ENCODE measurements at regions not wholly inside any gene's neighbourhood (a gene's known extent, or its start where the extent isn't known, plus 50 kb on each side); places are given as distances from the start of the nearest gene placed in this dataset.

DNA sequence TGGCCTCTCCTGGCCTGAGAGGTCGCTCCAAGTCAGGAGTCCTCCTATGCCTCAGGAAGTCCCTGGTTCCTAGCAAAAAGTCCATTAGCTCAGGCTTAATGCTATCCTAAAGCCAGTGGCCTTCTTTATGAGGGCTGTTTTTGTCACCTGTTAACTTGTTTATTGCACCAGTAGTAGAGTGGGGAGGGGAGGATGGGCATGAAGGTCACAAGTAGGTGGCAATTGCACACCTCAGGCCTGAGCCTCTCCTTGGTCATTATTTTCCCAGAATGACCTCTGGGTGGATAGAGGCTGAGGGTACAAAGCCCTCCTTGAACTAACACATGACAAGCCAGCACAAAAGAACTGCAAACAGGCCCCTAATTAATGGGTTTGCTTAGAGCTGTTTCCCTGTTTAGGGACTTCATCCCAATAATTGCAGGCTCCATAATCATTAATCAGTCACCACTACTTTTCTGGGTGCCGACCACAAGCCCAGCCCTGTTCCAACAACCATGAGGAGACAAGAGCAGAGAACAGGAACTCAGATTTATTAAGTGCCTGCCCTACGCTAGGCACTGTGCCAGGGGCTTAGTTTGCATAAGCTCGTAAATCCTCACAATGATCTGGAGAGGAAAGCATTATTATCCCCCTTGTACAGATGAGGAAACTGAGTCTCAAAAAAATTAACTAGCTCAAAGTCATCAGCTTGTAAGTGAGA is 123.0 kb upstream of the PKDCC start:
- no peak for DNase-seq

DNA sequence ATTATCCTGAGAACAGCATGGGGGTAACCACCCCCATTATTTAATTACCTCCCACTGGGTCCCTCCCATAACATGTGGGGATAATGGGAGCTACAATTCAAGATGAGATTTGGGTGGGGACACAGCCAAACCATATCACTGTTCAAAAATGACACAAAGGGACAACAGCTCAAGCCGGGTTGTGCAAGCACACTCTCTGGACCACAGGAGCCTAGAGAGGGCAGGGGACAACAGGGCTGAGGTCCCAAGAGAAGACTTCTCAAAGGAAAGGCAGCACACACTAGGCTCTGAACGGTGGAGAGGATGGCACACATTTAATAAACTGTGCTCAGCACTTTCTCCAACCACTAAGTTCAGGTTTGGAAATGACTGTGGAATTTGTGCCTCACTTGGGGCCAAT is 122.1 kb upstream of the PKDCC start:
- DNase-seq, result no peak

DNA sequence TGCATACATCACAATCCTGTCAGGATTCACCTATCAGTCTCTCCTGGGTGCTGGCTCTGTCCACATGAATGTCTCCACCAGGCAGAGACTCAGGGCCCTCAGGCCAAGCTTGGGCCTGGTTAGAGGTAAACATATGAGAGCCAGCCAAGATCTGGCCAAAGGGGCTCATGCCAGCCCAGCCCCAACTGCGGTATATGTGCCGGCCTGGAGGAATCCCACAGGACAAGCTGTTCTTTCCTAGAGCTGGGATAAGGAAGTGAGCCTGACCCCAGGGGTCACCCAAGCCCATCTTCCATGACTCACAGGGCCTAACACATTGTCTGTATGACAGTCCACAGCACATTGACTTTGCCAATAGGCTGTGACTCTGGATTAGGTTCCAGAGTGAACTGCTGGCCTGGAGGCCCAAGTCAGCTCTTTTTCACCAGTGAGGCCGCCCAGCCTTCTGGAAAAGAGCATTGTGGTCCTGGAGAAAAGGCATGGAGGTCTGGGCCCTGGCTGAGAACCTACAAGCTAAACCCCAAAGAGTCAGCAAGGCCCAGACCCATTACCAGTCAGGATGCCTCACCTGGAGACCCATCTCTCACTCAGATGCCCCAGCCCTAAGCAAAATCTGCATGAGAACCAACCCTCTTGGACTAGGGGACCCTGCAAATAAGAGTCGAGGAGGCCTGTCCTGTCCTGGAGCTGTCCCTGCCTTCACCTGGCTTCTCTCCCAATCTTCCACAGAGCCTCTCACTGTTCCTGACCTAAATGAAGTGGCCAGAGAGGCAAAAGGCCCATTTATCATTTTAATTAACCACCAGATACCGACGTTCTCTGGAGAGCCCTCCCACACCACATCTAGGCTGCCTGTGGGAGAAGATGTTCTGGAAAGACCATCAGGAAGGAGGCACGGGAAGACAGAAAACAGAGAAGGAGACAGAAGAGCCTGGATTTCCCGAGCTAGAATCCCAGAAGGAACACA is 120.9 kb upstream of the PKDCC start:
- DNase-seq, result no peak

DNA sequence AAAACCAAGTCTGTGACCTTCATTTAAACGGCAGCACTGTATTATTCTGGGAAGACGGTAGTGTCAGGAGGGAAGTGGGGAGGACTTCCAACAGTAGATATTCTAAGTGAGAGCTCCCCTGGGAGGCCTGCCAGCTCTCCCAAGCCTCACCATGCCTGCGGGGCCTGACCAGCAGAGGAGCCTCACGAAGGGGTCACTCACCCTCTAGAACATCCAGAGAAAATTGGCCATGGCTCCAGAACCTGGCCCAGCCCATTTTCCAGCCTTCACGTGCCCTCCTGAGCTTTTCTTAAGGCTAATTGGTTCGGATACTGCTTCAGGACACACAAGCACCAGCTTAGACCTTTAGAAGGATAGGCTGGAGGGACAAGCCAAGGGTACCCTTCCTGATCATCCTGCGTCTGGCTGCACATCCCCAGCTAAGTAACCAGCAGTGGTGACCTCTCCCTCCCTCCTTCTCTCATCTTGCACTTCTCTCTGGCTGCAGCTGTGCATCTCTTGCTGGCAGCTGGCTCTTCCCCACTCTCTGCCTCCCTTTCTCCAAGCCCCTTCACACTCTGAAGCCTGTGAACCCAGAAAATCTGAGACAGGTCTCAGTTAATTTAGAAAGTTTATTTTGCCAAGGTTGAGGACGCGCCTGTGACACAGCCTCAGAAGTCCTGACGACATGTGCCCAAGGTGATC is 120.1 kb upstream of the PKDCC start:
- no peak for DNase-seq

DNA sequence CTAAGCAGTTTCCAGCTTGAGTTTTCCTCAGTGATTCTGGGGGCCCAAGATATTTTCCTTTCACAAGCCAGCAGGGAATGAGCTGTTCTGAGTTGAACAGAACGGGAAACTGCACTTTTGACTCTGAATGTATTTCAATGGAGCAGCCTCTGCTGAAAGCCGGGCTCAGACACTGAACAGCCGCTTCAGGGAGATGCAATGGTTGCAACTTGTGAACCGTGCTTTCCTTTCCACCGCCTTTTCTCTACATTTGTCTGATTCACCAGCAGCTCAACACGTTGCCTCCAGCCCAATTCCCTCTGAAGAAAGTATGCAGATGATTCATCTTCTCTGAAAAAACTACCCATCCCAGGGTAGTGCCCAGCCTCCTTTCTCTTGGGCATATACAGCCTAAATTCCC is 119.3 kb upstream of the PKDCC start:
- no peak for DNase-seq

DNA sequence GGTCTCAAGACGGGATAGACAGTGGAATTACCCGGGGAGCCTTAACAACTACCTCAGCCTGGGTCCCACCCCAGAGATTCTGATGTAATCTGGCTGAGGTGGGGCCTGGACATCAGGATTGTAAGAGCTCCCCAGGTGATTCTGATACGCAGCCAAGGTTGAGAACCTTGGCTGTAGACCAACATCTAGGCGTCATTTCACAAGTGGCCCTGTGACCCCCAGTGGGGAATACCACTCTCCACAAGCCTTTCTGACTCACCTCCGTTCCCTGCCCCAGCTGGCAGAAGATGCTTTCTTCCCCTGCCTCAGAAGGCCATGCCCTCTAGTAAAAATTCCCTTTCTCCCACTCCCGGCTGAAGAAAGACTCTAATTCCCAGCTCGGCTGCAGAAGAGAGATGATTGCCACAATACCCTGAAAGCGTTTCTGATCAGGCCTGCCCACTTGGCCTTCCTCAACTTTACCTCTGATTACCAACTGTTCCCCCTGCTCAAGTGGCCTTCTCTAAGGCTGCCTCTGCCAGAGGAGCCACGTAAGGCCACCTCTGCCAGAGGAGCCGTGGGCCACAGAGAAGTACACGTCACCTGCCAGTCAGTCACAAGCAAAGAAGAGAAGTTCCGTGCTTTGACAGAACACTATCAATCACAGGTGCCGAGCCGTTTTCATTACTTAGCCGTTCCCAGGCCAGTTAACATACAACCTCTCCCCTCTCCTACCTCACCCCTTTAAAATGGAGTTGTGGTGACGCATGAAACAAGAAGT is 116.8 kb upstream of the PKDCC start:
- DNase-seq, result no peak

DNA sequence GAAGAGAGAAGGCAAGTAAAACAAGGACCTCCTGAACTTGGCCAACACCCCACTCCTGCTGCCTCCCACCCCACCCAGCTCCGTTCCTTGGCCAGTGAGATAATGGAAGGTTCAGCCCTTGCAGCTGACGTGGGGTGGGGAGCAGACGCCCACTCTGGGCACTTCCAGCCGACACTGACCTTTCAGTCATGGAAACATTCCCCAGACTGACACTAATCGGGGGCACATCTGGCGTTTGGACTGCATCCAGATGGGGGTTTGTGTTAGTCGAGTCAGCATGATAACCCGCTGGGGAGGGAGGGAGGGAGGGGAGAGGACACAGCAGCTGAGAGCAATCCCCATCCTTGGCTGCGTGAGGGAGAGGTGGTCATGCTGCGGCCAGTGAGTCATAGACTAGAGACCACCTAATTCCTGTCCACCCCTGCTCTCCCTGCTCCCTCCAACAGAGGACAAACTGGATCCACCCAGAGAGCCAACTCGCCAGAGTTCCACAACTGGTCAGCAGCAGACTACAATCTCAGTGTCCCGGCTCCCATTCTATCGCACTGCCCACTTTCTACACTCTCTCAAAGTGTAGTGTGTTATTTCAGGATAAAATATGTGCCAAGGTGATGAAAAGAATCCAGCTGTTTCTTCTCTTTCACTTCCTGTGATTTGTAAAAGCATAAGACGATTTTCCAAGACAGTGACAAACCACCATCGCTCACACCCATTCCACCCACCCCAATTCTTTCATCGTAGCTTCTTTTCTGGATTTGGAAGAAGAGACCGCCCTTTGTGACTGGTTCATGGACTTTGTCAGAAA is 115.4 kb upstream of the PKDCC start:
- DNase-seq, result no peak

DNA sequence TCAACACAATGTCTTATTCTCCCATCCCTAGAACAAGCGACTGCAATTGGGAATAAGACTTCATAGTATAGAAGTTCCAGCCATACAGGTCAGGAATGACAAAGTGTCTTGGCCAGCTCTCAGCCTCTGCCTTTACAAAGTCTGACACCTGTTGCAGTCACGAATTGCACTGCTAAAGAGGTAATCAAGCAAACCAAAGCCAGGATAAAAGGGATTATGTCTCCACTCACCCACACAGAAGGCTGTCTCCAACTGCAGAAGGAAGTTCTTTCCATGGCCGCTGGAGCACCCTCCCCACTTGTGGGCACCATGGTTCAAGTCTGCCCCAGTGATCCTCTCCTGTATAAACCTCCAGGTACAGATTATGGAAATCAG is 114.8 kb upstream of the PKDCC start:
- DNase-seq, result no peak

DNA sequence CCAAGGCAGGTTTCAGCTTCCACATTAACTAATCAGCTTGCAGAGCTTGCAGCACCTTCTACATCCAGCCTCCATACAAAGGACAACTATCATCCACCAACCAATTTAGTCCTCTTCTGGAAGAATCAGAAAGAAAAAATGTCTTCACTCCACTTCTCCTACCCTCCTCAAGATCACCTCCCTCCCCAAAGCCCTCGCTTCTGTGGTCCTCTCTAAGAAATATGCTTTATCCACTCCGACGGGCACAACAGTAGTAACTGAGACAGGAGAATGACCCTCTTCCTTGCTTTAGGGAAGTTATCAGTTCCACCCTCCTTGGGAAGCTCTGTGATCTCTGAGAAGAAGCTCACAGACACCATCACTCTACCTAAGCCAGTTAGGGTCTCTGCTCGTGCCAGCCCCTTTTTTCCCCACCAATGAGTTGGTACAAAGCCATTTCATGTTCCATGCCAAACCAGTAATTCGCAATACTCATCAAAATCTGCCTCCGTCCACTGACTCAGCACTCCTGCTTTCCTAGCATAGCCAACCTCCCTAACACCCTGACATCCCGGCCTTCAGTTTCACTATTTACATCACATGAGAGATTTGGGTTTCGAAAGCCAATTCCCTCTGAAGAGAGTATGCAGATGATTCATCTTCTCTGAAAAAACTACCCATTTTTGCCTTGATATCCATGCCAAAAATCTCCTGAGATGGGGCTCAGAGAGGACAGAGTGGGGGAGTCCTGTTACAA is 114.1 kb upstream of the PKDCC start:
- no peak for DNase-seq

DNA sequence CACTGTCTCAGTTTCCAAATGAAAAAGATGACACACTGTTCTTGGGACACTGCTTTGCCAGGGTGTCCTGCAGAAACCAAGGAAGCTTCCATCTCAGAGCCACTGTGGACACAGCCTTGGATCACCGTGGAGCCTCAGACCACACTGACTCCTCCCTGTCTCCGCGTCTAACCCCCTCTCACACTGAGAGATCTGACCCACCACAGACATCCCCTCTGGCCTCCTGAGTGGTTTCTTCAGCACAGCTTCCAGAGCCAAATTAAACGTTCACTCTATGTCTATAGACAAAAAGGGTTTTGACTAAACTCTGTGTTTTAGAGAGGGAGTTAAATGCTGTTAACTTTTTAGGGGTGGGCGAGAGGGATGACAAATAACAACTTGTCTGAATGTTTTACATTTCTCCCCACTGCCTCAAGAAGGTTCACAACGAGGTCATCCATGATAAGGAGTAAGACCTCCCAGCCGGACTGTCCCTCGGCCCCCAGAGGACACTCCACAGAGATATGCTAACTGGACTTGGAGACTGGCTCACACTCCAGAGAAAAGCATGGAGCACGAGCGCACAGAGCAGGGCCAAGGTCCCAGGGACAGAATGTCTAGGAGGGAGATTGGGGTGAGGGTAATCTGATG is 113.4 kb upstream of the PKDCC start:
- no peak for DNase-seq

DNA sequence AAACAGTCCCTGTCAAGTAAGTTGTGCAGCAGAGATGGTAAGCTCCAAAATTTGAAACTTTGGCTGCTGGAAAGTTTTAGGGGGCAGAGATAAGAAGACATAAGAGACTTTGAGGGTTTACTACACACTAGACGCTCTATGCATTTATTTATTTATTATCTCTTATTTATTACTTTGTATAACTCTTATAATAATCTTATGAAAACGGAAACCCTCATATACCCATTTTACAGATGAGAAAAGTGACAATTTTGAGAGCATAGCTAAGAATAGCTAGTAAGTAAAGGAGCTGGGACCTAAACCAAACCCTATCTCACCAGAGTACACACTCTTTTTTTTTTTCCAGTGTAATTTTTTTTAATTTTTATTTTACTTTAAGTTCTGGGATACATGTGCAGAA is 112.8 kb upstream of the PKDCC start:
- DNase-seq, result no peak

DNA sequence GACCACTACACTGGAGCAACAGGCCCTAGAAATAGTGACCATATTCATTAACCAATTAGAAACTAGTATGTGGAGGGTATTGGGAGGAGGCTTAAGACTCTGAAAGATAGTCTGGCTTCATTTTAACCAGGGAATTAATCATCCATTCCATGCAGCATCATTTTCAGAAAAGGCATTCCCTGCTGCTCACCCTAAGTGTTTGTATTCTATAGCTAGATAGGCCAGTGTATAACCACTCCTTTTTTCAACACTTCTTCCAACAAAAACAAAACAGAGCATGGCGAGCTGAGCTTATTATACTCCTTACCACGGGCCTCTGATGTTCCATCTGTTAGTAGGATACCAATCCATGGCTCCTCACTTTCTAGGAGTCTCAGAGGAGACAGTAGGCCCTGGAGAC is 112.0 kb upstream of the PKDCC start:
- DNase-seq, result no peak

DNA sequence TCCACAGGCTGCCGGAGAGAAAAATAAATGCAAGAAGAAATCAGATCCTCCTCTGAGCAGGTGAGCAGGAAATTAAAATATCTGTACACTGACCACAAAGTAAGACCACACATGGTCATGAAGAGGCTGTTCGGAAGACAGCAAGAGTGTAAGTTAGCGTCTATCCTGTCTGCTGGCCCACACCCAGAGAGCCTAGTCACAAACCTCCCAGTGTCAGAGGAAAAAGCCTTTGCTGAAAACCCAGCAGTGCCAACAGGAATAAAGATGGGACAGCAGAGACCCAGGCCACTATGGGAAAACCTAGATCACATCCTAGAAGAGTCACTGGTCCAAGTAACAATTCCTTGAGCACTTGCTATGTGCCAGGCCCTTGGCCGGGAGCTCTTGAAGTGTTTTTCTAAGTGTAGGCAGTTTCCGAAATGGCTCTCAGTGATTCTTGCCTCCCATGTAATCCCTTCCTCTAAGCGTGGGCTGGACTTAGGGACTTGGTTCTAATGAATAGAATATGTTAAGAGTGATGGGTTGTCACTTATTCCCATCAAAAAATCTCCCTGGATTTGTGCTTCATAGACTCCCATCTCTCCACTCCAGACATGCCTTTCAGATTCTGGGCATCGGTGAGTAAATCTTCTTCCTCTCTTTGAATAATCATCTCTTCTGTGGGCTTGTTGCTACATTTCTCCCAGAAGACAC is 110.9 kb upstream of the PKDCC start:
- DNase-seq, result no peak

DNA sequence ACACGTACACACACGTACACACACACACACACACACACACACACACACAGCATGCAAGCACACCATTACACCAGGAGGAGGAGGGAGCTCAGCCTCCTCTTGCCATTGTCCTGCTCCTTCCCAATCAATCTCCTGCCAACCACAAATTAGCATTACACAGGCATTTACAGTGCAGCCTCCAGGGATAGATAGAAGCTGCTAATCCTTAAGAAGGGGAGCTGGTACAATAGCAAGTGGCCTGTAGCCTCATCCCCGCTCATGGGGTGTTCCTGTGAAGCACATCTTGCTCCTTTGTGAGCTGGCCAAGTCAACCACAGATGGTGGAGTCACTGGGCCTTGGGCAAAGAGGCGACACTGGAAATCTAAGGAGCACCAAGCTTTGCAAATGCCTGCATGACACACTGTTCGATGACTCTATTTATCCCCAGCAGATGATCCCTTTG is 110.3 kb upstream of the PKDCC start:
- no peak for DNase-seq

DNA sequence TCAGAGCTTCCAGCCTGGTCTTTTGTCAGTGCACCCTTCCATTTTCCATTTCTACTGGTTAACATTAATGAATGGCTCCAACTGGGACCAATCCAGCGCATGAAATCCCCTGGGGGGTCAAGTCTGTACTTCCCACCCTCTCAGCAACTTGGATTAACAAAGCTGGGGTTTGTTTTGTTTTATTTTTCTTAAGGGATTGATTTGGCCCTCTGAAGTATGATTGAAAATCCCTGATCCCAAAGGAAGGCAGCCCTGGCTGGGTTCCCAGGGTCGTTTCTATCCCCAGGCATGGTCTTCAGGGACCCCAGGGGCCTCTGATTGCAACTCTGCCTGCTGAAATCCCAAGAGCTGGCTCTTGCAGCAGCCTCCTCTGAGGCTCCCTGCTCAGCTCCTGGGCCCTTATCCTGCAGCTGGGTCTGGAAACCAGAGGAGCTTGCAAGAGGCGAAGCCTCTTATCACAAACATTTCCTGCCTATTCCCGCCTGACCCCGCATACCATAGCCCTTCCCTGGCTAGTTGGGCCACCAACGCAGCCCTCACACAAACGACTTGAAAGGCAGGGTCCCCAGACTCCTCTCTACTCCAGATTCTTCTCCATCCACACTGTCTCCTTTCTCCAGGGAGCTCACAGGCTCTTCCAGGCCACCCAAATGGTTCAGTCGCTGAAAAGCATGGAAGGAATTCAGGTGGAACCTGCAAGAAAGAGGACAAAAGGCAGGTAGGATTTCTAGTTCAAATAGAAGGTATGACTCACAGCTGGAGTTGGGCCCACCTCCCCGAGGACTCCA is 109.7 kb upstream of the PKDCC start:
- DNase-seq, result no peak

DNA sequence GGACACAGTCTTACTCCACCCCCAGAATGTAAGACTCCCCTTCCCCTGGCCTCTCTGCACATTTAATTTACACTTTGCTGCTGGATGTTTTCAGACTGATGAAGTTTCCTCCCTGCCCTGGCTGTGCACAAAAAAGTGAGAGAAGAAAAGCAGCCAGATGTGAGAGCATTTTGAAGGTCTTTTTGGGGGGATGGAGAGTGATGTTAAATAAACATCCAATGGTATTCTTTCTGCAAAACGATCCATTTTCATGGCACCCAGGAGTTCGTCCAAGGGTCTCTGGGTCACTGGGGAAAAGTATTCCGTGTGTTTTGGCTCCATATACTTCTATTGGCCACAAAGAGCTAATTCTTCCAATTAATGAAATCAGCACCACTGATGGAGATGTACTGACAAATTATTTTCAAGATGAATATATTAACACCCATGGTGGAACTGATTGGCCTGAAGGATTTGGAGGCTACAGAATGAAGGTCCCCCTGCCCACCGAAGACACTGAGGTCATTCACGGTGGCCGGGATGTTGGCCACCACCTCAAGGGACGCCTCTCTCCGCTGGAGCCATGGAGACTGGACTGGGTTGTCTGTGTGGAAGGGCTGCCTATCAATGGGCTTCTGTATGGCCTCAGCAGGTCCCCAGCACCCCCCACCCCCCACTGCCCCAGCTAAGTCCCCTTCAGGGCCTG is 107.6 kb upstream of the PKDCC start:
- no peak for DNase-seq

DNA sequence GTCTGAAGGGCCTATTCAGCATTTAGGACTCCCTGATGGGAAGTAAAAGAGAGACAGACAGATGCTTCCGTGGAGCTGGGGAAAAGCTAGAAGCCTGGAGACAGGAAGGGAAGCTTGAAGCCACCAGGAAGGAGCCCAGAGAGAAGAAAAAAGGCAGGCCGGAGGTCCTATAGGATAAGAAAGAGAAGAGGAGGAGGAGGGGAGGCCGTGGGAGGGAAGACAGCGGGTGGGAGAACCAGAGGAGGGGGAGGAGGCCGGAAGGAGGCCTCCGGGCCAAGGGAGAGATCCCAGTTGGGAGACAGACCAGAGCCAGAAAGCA is 107.1 kb upstream of the PKDCC start:
- DNase-seq, result no peak

DNA sequence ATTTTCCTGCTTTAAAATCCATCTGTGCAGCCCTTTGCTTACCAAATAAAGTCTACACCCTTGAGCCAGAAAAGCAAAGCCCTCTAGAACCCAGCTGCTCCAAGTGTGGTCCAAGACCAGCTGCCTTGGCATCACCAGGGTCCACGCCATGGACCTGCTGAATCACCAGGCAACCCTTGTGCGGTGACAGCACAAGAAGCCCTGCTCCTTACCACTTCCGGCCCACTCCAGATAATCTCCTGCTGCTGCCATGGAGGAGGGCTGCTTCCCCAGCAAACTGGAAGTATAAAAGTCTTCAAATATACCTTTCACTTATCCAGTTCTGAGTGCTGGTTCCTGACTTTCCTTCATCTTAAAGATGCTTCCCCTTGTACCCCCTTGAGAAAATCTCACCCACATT is 106.0 kb upstream of the PKDCC start:
- DNase-seq, result no peak

DNA sequence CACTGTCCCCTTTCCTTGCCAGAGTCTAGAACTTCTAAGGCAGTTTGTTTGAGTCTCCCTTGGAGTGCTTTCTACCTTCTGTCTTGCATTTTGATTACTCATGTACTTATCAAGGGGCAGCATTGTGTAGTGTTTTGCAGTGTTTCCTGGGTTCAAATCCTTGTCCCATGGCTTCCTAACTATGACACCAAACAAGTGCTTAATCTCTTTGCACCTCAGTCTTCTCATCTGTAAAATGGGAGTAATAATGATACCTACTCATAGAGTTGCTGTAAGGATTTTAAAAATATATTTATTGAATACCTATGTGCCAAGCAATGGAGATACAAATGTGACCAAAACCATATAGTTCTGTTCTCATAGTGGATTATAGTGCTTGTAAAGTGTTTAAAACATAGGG is 105.5 kb upstream of the PKDCC start:
- no peak for DNase-seq
